ENCODE measurements at regions not wholly inside any gene's neighbourhood (a gene's known extent, or its start where the extent isn't known, plus 50 kb on each side); places are given as distances from the start of the nearest gene placed in this dataset.
"Not testable (repeated sequence)": the region's sequence is repeated elsewhere in the genome, so short reads cannot be mapped to it uniquely, and the experiment has no call there.

- no peak for DNase-seq
Observed at GRCh38 chr3:187855131-187855530, 109.9 kb upstream of the BCL6 start.

DNA sequence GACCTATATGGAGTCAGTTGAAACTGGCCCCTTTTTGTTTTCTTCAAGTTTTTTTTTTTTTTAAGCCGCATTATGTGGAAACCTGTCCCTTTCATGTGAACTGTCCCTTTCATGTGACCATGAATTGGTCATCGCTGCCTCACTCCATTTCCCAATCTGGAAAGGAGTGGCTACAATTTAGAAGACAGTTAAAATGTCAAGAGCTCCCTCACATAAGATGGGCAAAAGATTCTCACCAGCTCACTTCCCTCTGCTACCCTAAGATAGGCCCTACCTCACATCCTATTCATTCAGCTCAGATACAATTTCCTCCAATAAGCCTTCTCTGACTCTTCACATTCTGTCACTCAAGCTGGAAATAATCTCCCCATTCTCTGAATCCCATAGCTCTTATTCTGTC, 111.3 kb upstream of the BCL6 start:
- no peak for DNase-seq

DNA sequence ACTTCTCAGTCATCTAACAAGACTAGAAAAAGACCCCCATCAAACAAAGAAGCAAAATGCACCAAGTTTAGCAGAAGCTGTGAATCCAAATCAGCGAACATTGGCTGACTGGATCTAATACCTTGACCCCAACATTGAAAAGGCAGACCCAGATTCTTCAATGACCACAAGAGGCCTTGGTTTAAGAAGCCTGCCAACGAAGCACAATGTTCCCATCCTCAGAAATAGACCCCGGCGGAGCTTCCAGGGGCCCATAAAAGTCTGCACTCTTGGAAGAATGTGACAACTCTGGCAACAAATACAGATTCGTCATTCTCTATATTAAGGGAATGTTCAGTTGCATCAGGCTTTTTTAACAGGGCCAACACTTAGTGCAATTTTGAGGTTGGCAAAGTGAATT, 112.8 kb upstream of the BCL6 start:
- DNase-seq = no peak

- no peak for DNase-seq
Observed at GRCh38 chr3:187858711-187859110, 113.4 kb upstream of the BCL6 start.

GRCh38 chr3:187862701-187863277, 117.5 kb upstream of the BCL6 start:
- not testable (repeated sequence) for DNase-seq

DNA sequence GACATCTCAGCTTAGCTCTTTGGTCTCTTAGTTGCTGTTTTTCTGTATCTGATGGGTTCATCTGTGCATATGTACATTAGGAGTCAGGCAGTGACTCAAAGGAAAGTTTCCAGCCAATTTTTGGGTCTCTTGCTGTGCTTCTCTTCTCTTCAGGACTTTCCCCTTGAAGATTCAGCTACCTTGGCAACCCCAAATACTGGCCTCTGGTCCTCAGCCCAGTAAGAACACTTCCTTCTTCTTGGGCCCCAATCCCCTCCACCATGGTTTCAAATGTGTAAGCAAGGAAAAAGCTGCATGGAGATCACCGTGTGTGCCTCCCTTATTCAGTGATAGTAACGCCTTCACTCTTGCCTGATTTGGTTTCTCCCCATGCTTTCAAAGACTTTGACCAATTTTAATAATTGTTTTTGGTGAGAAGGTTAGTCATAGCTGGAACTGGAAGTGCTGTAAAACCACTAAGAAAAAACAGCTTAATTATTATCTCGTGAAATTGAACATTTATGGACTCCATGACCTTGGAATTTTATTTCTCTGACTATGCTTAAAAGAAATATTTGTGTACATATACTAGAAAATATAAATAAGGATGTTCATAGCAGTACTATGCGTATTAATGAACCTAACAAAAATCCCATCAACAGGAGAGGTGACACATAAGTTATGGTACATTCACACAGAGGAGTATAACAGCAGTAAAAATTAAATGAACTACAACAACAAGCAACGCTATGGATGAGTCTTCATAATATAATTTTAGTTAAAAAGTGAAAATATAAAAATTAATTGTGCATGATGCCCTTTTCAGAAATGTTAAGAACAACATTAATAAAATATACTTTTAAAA, 125.3 kb upstream of the BCL6 start:
- DNase-seq = no peak

- no peak for DNase-seq
Observed at GRCh38 chr3:187871204-187871591, 125.9 kb upstream of the BCL6 start.

DNA sequence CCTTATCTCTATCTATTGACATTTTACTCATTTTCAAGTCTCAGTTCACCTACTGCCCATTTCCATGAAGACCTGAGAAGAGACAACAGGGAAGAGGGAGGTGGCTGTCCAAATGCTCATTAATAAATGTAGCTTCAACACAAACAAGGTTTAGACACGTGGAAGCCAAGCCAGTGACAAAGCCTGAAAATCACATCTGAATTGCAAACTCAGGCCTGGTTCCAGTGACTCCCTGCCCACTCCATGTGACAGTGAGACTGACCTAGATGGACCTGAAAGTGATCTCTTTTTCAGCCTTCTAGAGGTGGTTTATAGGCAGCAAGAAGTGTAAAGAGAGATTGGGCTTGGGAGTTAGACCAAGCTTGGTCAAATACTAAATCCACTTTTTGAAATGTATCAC, 126.6 kb upstream of the BCL6 start:
- DNase-seq = no peak

GRCh38 chr3:187873843-187874242, 128.6 kb upstream of the BCL6 start:
- DNase-seq = no peak

GRCh38 chr3:187875863-187876262, 130.6 kb upstream of the BCL6 start:
- DNase-seq = no peak

GRCh38 chr3:187878772-187879518, 133.7 kb upstream of the BCL6 start:
- DNase-seq = no peak

DNA sequence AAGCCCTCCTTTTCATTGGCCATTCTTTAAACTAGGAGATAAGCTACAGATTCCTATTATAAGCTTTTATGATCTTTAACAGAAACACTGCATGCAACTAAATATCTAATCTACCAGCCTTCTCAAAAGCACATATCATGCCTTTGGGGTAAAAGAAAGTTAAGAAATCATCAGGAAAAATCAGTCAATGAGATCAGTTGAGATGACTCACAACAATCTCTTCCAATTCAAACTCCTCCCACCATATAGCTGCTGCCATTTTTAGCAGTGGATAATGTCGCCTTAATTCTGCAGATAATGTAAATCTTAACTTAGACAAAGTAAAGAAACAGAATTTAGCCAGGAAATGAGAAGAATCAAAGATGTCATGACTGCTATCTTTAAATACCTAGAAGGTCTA, 135.2 kb upstream of the BCL6 start:
- no peak for DNase-seq

DNA sequence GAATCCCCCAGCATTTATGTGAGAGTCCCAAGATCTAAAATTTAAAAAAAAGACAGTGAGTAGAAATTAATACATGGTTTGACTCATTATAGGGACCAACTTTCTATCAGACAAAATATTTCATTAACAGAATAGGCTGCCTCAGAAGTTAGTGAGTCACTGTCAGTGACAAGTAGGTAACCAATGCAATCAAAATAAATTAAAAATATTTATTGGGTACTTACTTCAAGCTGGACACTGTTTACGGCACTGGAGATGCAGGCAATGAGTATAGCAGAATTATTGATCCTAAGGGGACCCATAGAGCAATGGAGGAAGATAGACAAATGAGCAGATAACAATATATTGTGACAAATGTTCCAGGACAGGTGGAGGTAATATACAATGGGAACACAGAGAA, 135.6 kb upstream of the BCL6 start:
- no peak for DNase-seq

DNA sequence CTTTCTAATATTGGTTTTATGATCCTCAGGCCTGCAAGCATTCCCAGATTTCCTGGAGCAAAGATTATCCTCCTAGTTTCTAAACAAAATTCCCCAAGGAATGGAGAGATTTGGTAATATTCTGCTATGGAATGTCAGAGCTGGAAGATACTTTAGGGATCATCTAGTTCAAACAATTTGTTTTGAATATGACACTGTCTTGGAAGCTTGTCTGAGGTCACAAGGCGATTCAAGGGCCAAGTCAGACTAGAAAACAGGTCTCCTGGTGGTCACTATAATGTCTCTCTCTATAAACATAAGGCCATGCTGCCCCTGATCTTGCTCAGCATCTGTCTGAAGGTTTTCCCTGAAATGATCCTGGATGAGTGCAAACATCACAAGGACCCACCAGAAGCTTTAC, 143.4 kb upstream of the BCL6 start:
- DNase-seq = no peak

GRCh38 chr3:187889106-187889505, 143.8 kb upstream of the BCL6 start:
- no peak for DNase-seq

- DNase-seq = no peak
Observed at GRCh38 chr3:187889601-187890404, 144.5 kb upstream of the BCL6 start.

DNA sequence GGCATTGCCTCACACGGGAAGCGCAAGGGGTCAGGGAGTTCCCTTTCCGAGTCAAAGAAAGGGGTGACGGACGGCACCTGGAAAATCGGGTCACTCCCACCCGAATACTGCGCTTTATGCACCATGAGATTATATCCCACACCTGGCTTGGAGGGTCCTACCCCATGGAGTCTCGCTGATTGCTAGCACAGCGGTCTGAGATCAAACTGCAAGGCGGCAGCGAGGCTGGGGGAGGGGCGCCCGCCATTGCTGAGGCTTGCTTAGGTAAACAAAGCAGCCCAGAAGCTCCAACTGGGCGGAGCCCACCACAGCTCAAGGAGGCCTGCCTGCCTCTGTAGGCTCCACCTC, 145.1 kb upstream of the BCL6 start:
- DNase-seq = not testable (repeated sequence)

DNA sequence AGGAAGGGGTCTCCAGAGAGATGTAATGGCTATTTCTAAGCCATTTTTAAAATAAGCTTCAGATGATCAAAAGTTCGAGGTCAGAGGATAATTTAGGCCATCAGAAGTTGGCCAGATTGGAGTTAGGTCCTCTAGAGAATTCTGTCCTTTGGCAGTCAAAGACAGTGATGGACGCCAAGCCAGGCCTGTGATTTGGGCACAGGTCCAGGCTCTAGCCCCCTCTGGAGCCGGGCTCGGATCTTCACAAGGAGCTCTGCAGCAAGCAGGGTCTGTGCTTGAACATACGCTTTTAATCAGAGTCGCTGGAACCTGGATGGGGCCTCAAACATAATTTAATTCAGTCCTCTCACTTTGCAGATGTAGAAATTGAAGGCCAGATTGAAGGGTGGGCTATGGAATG, 151.4 kb upstream of the BCL6 start:
- DNase-seq = no peak

- DNase-seq = no peak
Observed at GRCh38 chr3:187899246-187899645, 154.0 kb upstream of the BCL6 start.

GRCh38 chr3:187900993-187901755, 155.9 kb upstream of the BCL6 start:
- DNase-seq = no peak

- no peak for DNase-seq
Observed at GRCh38 chr3:187902041-187902471, 156.8 kb upstream of the BCL6 start.

DNA sequence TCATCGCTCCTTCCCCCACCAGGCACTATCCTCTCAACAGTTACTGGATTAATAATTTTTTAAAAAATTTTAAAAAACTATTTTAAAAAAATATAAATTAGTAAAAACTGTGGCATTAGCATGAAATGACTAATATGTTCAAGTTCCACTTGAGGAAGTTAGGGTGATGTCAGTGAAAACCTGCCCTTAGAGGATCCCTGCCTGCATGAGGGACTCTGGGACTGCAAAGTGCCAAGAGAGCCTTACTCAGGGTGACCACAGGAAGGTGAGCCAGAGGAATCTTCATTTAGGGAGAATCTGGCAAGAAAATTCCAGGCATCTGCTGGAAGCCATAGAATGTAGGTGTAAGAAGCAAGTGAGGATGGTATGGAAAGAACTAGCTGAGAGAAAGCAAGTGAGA, 157.7 kb upstream of the BCL6 start:
- no peak for DNase-seq

DNA sequence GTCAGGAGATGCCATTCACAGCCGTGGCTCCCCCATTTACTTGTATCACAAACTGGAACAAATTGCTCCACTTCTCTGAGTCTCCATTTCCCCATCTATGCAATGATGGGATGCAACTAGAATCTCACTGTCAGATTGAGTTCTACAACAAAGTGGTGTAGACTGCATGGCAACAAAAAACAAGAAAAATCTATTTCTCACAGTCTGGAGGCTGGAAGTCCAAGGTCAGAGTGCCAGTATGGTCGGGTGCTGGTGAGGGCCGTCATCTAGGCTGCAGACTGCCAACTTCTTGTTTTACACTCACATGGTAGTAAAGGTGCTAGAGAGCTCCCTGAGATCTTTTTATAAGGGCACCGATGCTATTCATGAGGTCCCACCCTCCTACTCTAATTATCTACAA, 158.4 kb upstream of the BCL6 start:
- no peak for DNase-seq

Measured in NCI-H2107 (cell line).